ENCODE measurements at regions not wholly inside any gene's neighbourhood (a gene's known extent, or its start where the extent isn't known, plus 50 kb on each side); places are given as distances from the start of the nearest gene placed in this dataset.

DNA sequence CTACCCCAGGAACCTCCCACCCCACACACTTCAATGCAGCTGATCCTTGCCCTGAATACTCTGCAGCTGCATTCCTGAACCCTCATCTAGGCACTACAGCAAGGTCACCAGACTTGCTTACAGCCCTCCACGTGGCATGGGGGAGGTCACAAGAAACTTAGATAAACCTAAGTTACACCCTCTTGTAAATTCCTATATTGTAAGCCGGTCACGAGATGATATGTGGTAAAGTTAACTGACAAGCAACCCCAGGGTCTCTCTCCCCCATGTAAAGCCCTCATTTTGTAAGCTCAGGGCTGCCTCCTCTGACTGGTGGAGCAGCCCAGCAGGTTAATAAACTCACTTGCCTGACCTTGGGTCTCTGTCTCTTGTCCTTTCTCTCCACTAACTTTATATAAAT lies 570.7 kb downstream of the PCDH7 start:
- Histone ChIP-seq H2BK15ac (ENCODE audit: low read depth, poor library complexity, severe bottlenecking) (no peak overlapping the region), H2BK5ac (ENCODE audit: low read depth, low read length, poor library complexity, severe bottlenecking) (no peak overlapping the region), H3K4me1 (ENCODE audit: control insufficient read depth, insufficient read depth, low read depth, low read length) (no peaks in the 10 kb centered on the region), H2AK5ac (ENCODE audit: low read length, severe bottlenecking) (no peak overlapping the region), H2BK120ac (ENCODE audit: low read depth, low read length) (no peak overlapping the region), H2BK12ac (ENCODE audit: low read length in 2 of 2) (no peak overlapping the region), H3K14ac (ENCODE audit: low read length in 2 of 2) (no peak overlapping the region), H3K36me3 (ENCODE audit: control insufficient read depth in 1 of 2, insufficient read depth in 2 of 2, low read depth in 1 of 2, low read length in 2 of 2) (no peaks in the 10 kb centered on the region), H3K4me3 (ENCODE audit: insufficient read depth in 1 of 2, low read depth in 1 of 2, low read length in 2 of 2) (no peak overlapping the region), H3K79me1 (replicated peaks; ENCODE audit: low read length, poor library complexity, severe bottlenecking) (no peaks in the 10 kb centered on the region), H4K8ac (ENCODE audit: low read length) (no peak overlapping the region), H3K9ac (ENCODE audit: low read length) (no peak overlapping the region), H2AFZ (ENCODE audit: low read depth, low read length) (no peak overlapping the region), H3K4ac (ENCODE audit: low read depth in 1 of 2, low read length in 2 of 2) (no peak overlapping the region), H4K91ac (ENCODE audit: low read length) (no peak overlapping the region), H3K9me3 (ENCODE audit: control insufficient read depth, low read length) (no peaks in the 10 kb centered on the region), H3K18ac (ENCODE audit: low read depth in 1 of 2, low read length in 2 of 2) (peak overlapping the region in 1 of 2 experiments; percentile 21), H3K27ac (ENCODE audit: low read length, poor library complexity, severe bottlenecking) (no peak overlapping the region), H3K27me3 (ENCODE audit: control insufficient read depth in 1 of 2, insufficient read depth in 1 of 2, low read length in 2 of 2) (no peaks in the 10 kb centered on the region), H3K4me2 (ENCODE audit: low read length, poor library complexity, severe bottlenecking) (no peak overlapping the region), H3K23ac (ENCODE audit: low read length in 2 of 2) (no peak overlapping the region)
- WGBS: 50% methylated on average over 2 of the region's 3 CpGs
- no peak for DNase-seq

GRCh38 chr4:31291238-31291637 lies 571.1 kb downstream of the PCDH7 start:
- no peak for DNase-seq
- H3K27ac ChIP-seq (ENCODE audit: low read length, poor library complexity, severe bottlenecking): no peak overlapping the region

GRCh38 chr4:31294655-31295480 lies 574.7 kb downstream of the PCDH7 start:
- H2BK120ac ChIP-seq (ENCODE audit: low read depth, low read length): no peak overlapping the region

More at GRCh38 chr4:31291238-31291637, 571.1 kb downstream of the PCDH7 start:
- H3K4me3 ChIP-seq (ENCODE audit: insufficient read depth in 1 of 2, low read depth in 1 of 2, low read length in 2 of 2): no peak overlapping the region
- no peaks in the 10 kb centered on the region for H3K36me3 ChIP-seq (ENCODE audit: control insufficient read depth in 1 of 2, insufficient read depth in 2 of 2, low read depth in 1 of 2, low read length in 2 of 2)
- H3K9ac ChIP-seq (ENCODE audit: low read length): no peak overlapping the region
- no peak overlapping the region for H3K18ac ChIP-seq (ENCODE audit: low read depth in 1 of 2, low read length in 2 of 2)
- no peak overlapping the region for H2AFZ ChIP-seq (ENCODE audit: low read depth, low read length)
- no CpG with 5 or more reads among the region's 1 CpG for WGBS
- no peak overlapping the region for H2BK12ac ChIP-seq (ENCODE audit: low read length in 2 of 2)
- no peaks in the 10 kb centered on the region for H3K79me1 ChIP-seq (replicated peaks; ENCODE audit: low read length, poor library complexity, severe bottlenecking)
- no peaks in the 10 kb centered on the region for H3K27me3 ChIP-seq (ENCODE audit: control insufficient read depth in 1 of 2, insufficient read depth in 1 of 2, low read length in 2 of 2)
- H2BK15ac ChIP-seq (ENCODE audit: low read depth, poor library complexity, severe bottlenecking): no peak overlapping the region
- no peak overlapping the region for H4K91ac ChIP-seq (ENCODE audit: low read length)
- H2AK5ac ChIP-seq (ENCODE audit: low read length, severe bottlenecking): no peak overlapping the region
- H2BK5ac ChIP-seq (ENCODE audit: low read depth, low read length, poor library complexity, severe bottlenecking): no peak overlapping the region
- H3K9me3 ChIP-seq (ENCODE audit: control insufficient read depth, low read length): no peaks in the 10 kb centered on the region
- no peak overlapping the region for H3K4me2 ChIP-seq (ENCODE audit: low read length, poor library complexity, severe bottlenecking)
- H3K4ac ChIP-seq (ENCODE audit: low read depth in 1 of 2, low read length in 2 of 2): no peak overlapping the region
- H3K4me1 ChIP-seq (ENCODE audit: control insufficient read depth, insufficient read depth, low read depth, low read length): no peaks in the 10 kb centered on the region
- no peak overlapping the region for H3K14ac ChIP-seq (ENCODE audit: low read length in 2 of 2)
- H2BK120ac ChIP-seq (ENCODE audit: low read depth, low read length): no peak overlapping the region
- H3K23ac ChIP-seq (ENCODE audit: low read length in 2 of 2): no peak overlapping the region
- no peak overlapping the region for H4K8ac ChIP-seq (ENCODE audit: low read length)

DNA sequence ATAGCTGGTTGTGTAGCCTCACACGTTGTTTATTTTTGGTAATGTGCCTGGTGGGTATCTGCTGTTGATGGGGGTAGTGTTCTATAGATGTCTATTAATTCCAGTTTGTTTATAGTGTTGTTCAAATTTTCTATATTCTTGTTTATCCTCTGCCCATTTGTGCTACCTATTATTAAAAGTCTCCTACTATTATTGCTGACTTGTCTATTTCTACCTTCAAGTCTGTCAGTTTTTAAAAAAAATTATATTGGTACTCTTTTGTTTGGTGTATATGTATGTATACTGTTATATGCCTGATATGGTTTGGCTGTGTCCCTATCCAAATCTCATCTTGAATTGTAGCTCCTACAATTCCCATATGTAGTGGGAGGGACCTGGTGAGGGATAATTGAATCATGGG lies 578.6 kb downstream of the PCDH7 start:
- no peak overlapping the region for H4K91ac ChIP-seq (ENCODE audit: low read length)
- no peaks in the 10 kb centered on the region for H3K79me1 ChIP-seq (replicated peaks; ENCODE audit: low read length, poor library complexity, severe bottlenecking)
- H2BK120ac ChIP-seq (ENCODE audit: low read depth, low read length): no peak overlapping the region
- no peak overlapping the region for H3K4me2 ChIP-seq (ENCODE audit: low read length, poor library complexity, severe bottlenecking)
- no peak overlapping the region for H2BK5ac ChIP-seq (ENCODE audit: low read depth, low read length, poor library complexity, severe bottlenecking)
- H3K18ac ChIP-seq (ENCODE audit: low read depth in 1 of 2, low read length in 2 of 2): no peak overlapping the region
- no peak overlapping the region for H3K4ac ChIP-seq (ENCODE audit: low read depth in 1 of 2, low read length in 2 of 2)
- no peak overlapping the region for H3K9ac ChIP-seq (ENCODE audit: low read length)
- WGBS: 100% methylated on average over 1 of the region's 1 CpG
- no peaks in the 10 kb centered on the region for H3K36me3 ChIP-seq (ENCODE audit: control insufficient read depth in 1 of 2, insufficient read depth in 2 of 2, low read depth in 1 of 2, low read length in 2 of 2)
- H3K27ac ChIP-seq (ENCODE audit: low read length, poor library complexity, severe bottlenecking): no peak overlapping the region
- H2BK15ac ChIP-seq (ENCODE audit: low read depth, poor library complexity, severe bottlenecking): no peak overlapping the region
- H3K23ac ChIP-seq (ENCODE audit: low read length in 2 of 2): no peak overlapping the region
- no peak overlapping the region for H3K4me3 ChIP-seq (ENCODE audit: insufficient read depth in 1 of 2, low read depth in 1 of 2, low read length in 2 of 2)
- no peak for DNase-seq
- H2AK5ac ChIP-seq (ENCODE audit: low read length, severe bottlenecking): no peak overlapping the region
- no peaks in the 10 kb centered on the region for H3K4me1 ChIP-seq (ENCODE audit: control insufficient read depth, insufficient read depth, low read depth, low read length)
- no peaks in the 10 kb centered on the region for H3K27me3 ChIP-seq (ENCODE audit: control insufficient read depth in 1 of 2, insufficient read depth in 1 of 2, low read length in 2 of 2)
- H3K9me3 ChIP-seq (ENCODE audit: control insufficient read depth, low read length): no peaks in the 10 kb centered on the region
- no peak overlapping the region for H3K14ac ChIP-seq (ENCODE audit: low read length in 2 of 2)
- no peak overlapping the region for H2BK12ac ChIP-seq (ENCODE audit: low read length in 2 of 2)
- no peak overlapping the region for H2AFZ ChIP-seq (ENCODE audit: low read depth, low read length)
- no peak overlapping the region for H4K8ac ChIP-seq (ENCODE audit: low read length)

More at GRCh38 chr4:31294655-31295480, 574.7 kb downstream of the PCDH7 start:
- Histone ChIP-seq H4K8ac (ENCODE audit: low read length) (no peak overlapping the region), H2BK12ac (ENCODE audit: low read length in 2 of 2) (no peak overlapping the region), H3K4me2 (ENCODE audit: low read length, poor library complexity, severe bottlenecking) (no peak overlapping the region), H3K36me3 (ENCODE audit: control insufficient read depth in 1 of 2, insufficient read depth in 2 of 2, low read depth in 1 of 2, low read length in 2 of 2) (no peaks in the 10 kb centered on the region), H3K9ac (ENCODE audit: low read length) (no peak overlapping the region), H3K9me3 (ENCODE audit: control insufficient read depth, low read length) (no peaks in the 10 kb centered on the region), H4K91ac (ENCODE audit: low read length) (no peak overlapping the region), H3K23ac (ENCODE audit: low read length in 2 of 2) (no peak overlapping the region), H2AFZ (ENCODE audit: low read depth, low read length) (no peak overlapping the region), H3K14ac (ENCODE audit: low read length in 2 of 2) (no peak overlapping the region), H3K79me1 (replicated peaks; ENCODE audit: low read length, poor library complexity, severe bottlenecking) (no peaks in the 10 kb centered on the region), H2BK5ac (ENCODE audit: low read depth, low read length, poor library complexity, severe bottlenecking) (no peak overlapping the region), H3K27ac (ENCODE audit: low read length, poor library complexity, severe bottlenecking) (no peak overlapping the region), H3K4me1 (ENCODE audit: control insufficient read depth, insufficient read depth, low read depth, low read length) (no peaks in the 10 kb centered on the region), H3K18ac (ENCODE audit: low read depth in 1 of 2, low read length in 2 of 2) (no peak overlapping the region), H2BK15ac (ENCODE audit: low read depth, poor library complexity, severe bottlenecking) (no peak overlapping the region), H2AK5ac (ENCODE audit: low read length, severe bottlenecking) (no peak overlapping the region), H3K4me3 (ENCODE audit: insufficient read depth in 1 of 2, low read depth in 1 of 2, low read length in 2 of 2) (no peak overlapping the region), H3K27me3 (ENCODE audit: control insufficient read depth in 1 of 2, insufficient read depth in 1 of 2, low read length in 2 of 2) (no peaks in the 10 kb centered on the region), H3K4ac (ENCODE audit: low read depth in 1 of 2, low read length in 2 of 2) (no peak overlapping the region)
- 98% methylated on average over 4 of the region's 7 CpGs for WGBS
- no peak for DNase-seq
